Thyroid gland (tissue), 4 donors: ENCODE measurements at regions not wholly inside any gene's neighbourhood (a gene's known extent, or its start where the extent isn't known, plus 50 kb on each side); places are given as distances from the start of the nearest gene placed in this dataset.

Experiments
- CTCF ChIP-seq, 6 experiments: fragments of 200-600 bp in 3 of 6; fragments of 450-650 bp in 3 of 6; sonication (generic) in 3 of 6; IDR thresholded peaks; one replicate each; pipeline ENCODE4 v1.5.1; 2016 to 2019; ENCODE audit warnings: antibody characterized with exemption in 6 of 6, mild to moderate bottlenecking in 2 of 6, inconsistent platforms in 1 of 6, moderate library complexity in 1 of 6
- POLR2A ChIP-seq, 2 donors: fragments of 450-650 bp; IDR thresholded peaks; one replicate each; pipeline ENCODE4 v1.6.1; 2017; ENCODE audit warnings: antibody characterized with exemption in 2 of 2, mild to moderate bottlenecking in 2 of 2, moderate library complexity in 1 of 2

GRCh38 chr9:25205285-25205684 is 473.0 kb downstream of the TUSC1 start:
- TF ChIP-seq POLR2A (IDR thresholded peaks at IDR 0.05) (no peak), CTCF (IDR thresholded peaks at IDR 0.05) (no peak)
